ENCODE measurements at regions not wholly inside any gene's neighbourhood (a gene's known extent, or its start where the extent isn't known, plus 50 kb on each side); places are given as distances from the start of the nearest gene placed in this dataset.

DNA sequence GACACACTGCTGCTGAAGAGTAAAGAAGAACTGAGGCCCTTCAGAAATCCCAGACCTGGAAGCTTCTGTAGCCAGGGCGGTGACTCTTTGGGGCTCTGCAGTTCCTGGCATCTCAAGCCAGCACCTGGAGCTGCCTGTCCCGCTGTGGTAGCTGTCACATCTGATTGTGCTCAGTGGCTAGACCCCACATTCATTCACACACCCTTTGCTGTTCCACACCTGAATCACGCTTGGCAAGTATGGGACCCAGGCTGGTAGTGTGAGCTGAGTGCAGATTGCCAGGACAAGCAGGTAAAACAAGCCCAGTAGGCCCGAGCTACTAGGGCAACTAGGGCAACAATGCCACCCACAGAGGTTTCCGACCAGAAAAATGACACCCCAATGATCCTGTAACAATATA, 218.2 kb downstream of the VGLL3 start:
- TF ChIP-seq, protein P1, sequence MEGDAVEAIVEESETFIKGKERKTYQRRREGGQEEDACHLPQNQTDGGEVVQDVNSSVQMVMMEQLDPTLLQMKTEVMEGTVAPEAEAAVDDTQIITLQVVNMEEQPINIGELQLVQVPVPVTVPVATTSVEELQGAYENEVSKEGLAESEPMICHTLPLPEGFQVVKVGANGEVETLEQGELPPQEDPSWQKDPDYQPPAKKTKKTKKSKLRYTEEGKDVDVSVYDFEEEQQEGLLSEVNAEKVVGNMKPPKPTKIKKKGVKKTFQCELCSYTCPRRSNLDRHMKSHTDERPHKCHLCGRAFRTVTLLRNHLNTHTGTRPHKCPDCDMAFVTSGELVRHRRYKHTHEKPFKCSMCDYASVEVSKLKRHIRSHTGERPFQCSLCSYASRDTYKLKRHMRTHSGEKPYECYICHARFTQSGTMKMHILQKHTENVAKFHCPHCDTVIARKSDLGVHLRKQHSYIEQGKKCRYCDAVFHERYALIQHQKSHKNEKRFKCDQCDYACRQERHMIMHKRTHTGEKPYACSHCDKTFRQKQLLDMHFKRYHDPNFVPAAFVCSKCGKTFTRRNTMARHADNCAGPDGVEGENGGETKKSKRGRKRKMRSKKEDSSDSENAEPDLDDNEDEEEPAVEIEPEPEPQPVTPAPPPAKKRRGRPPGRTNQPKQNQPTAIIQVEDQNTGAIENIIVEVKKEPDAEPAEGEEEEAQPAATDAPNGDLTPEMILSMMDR (IDR thresholded peaks at IDR 0.05) = no peak
- TF ChIP-seq POLR2A (IDR thresholded peaks at IDR 0.05) = no peak

All from heart left ventricle (tissue), 13 donors.